GM19035 (cell line): ENCODE measurements at regions not wholly inside any gene's neighbourhood (a gene's known extent, or its start where the extent isn't known, plus 50 kb on each side); places are given as distances from the start of the nearest gene placed in this dataset.
"Not testable (repeated sequence)": the region's sequence is repeated elsewhere in the genome, so short reads cannot be mapped to it uniquely, and the experiment has no call there.

Experiments
- ATAC-seq: cut with Tn5 transposase; IDR thresholded peaks from one replicate; pipeline ENCODE4 v1.9.1; 2021; ENCODE audit not compliant: unreplicated experiment

- ATAC-seq, result not testable (repeated sequence)
These were observed 543.9 kb upstream of the ZNF804A start for GRCh38 chr2:184054419-184054818.

- no peak for ATAC-seq
These were observed 540.4 kb upstream of the ZNF804A start for GRCh38 chr2:184057910-184058309.

GRCh38 chr2:184060268-184060667 lies 538.1 kb upstream of the ZNF804A start:
- not testable (repeated sequence) for ATAC-seq

- ATAC-seq, result no peak
These were observed 530.8 kb upstream of the ZNF804A start for GRCh38 chr2:184067502-184067901.

GRCh38 chr2:184072470-184072869 lies 525.9 kb upstream of the ZNF804A start:
- ATAC-seq, result no peak

GRCh38 chr2:184078496-184078895 lies 519.8 kb upstream of the ZNF804A start:
- no peak for ATAC-seq

- ATAC-seq, result no peak
These were observed 506.9 kb upstream of the ZNF804A start for GRCh38 chr2:184091456-184091855.

- no peak for ATAC-seq
These were observed 484.5 kb upstream of the ZNF804A start for GRCh38 chr2:184113696-184114403.

- no peak for ATAC-seq
These were observed 483.9 kb upstream of the ZNF804A start for GRCh38 chr2:184114439-184114838.

- no peak for ATAC-seq
These were observed 478.1 kb upstream of the ZNF804A start for GRCh38 chr2:184119989-184120800.

GRCh38 chr2:184125867-184126266 lies 472.5 kb upstream of the ZNF804A start:
- ATAC-seq, result no peak

GRCh38 chr2:184129073-184129472 lies 469.3 kb upstream of the ZNF804A start:
- no peak for ATAC-seq

GRCh38 chr2:184137955-184138354 lies 460.4 kb upstream of the ZNF804A start:
- no peak for ATAC-seq

GRCh38 chr2:184141866-184142265 lies 456.5 kb upstream of the ZNF804A start:
- no peak for ATAC-seq

- no peak for ATAC-seq
These were observed 443.9 kb upstream of the ZNF804A start for GRCh38 chr2:184154438-184154837.

GRCh38 chr2:184155791-184156190 lies 442.5 kb upstream of the ZNF804A start:
- no peak for ATAC-seq

GRCh38 chr2:184157141-184157540 lies 441.2 kb upstream of the ZNF804A start:
- no peak for ATAC-seq

- no peak for ATAC-seq
These were observed 435.9 kb upstream of the ZNF804A start for GRCh38 chr2:184162426-184162825.

GRCh38 chr2:184168823-184169222 lies 429.5 kb upstream of the ZNF804A start:
- ATAC-seq, result not testable (repeated sequence)

- ATAC-seq, result no peak
These were observed 429.0 kb upstream of the ZNF804A start for GRCh38 chr2:184169366-184169765.

- ATAC-seq, result no peak
These were observed 423.7 kb upstream of the ZNF804A start for GRCh38 chr2:184174493-184175104.

- no peak for ATAC-seq
These were observed 420.1 kb upstream of the ZNF804A start for GRCh38 chr2:184178229-184178628.
